Mesothelial cell of epicardium (in vitro differentiated cells): ENCODE measurements at regions not wholly inside any gene's neighbourhood (a gene's known extent, or its start where the extent isn't known, plus 50 kb on each side); places are given as distances from the start of the nearest gene placed in this dataset.

Experiments used
- DNase-seq, 2 experiments: peaks; one replicate each; pipeline ENCODE4 v3.0.0; 2021; ENCODE audit warnings: low spot score in 2 of 2; ENCODE audit not compliant: unreplicated experiment in 2 of 2
- H3K27ac Mint-ChIP-seq: 2 replicates; pipeline ENCODE4 v1.8.0; 2021; ENCODE audit warnings: mixed read lengths
- H3K27me3 Mint-ChIP-seq: 2 replicates; pipeline ENCODE4 v1.8.0; 2021; ENCODE audit warnings: low read depth, mixed read lengths
- H3K36me3 Mint-ChIP-seq: 2 replicates; pipeline ENCODE4 v1.8.0; 2021; ENCODE audit warnings: mixed read lengths
- H3K4me1 Mint-ChIP-seq: 2 replicates; pipeline ENCODE4 v1.8.0; 2021; ENCODE audit warnings: mixed read lengths
- H3K4me3 Mint-ChIP-seq: 2 replicates; pipeline ENCODE4 v1.8.0; 2021; ENCODE audit warnings: mild to moderate bottlenecking, moderate library complexity, mixed read lengths
- H3K9me3 Mint-ChIP-seq: 2 replicates; pipeline ENCODE4 v1.8.0; 2021; ENCODE audit warnings: mixed read lengths
- CTCF ChIP-seq: fragments of 200-600 bp; sonication (generic); IDR thresholded peaks from one replicate; pipeline ENCODE4 v1.5.0; 2021; ENCODE audit warnings: antibody characterized with exemption; ENCODE audit not compliant: unreplicated experiment

- Mint-ChIP-seq H3K4me1 (no peaks in the 10 kb centered on the region), H3K36me3 (peaks cover 3% of the 10 kb centered on the region), H3K27me3 (peaks cover 11% of the 10 kb centered on the region), H3K9me3 (peaks cover 75% of the 10 kb centered on the region), H3K4me3 (no peak overlapping the region), H3K27ac (no peak overlapping the region)
- no peak for DNase-seq
- no peak for TF ChIP-seq CTCF
Observed at GRCh38 chr14:90472632-90473031, 75.8 kb downstream of the CALM1 start.
